HFFc6 (cell line): ENCODE measurements at regions not wholly inside any gene's neighbourhood (a gene's known extent, or its start where the extent isn't known, plus 50 kb on each side); places are given as distances from the start of the nearest gene placed in this dataset.

Experiments
- DNase-seq: peaks from one replicate; pipeline ENCODE4 v3.0.0-alpha.2; 2018
- H3K27ac Mint-ChIP-seq: 2 replicates; pipeline ENCODE4 v1.8.0; 2020; ENCODE audit warnings: mild to moderate bottlenecking, mixed read lengths
- H3K27me3 Mint-ChIP-seq: 2 replicates; pipeline ENCODE4 v1.8.0; 2021; ENCODE audit warnings: mild to moderate bottlenecking, moderate library complexity, mixed read lengths; ENCODE audit not compliant: insufficient read depth
- H3K36me3 Mint-ChIP-seq: 2 replicates; pipeline ENCODE4 v1.8.0; 2021; ENCODE audit warnings: low read depth, mixed read lengths
- H3K4me1 Mint-ChIP-seq: 2 replicates; pipeline ENCODE4 v1.8.0; 2020; ENCODE audit warnings: low read depth, mixed read lengths
- H3K4me3 Mint-ChIP-seq: 2 replicates; pipeline ENCODE4 v1.8.0; 2020; ENCODE audit warnings: mild to moderate bottlenecking, moderate library complexity, mixed read lengths
- H3K9me3 Mint-ChIP-seq: 2 replicates; pipeline ENCODE4 v1.8.0; 2020; ENCODE audit warnings: mild to moderate bottlenecking, mixed read lengths
- TF ChIP-seq, protein P1 (sequence below): fragments of 200-600 bp; sonication (generic); IDR thresholded peaks from 2 replicates; pipeline ENCODE4 v1.5.0; 2021; ENCODE audit warnings: antibody characterized with exemption, mild to moderate bottlenecking

- no peak for DNase-seq
- H3K4me3 Mint-ChIP-seq: no peak overlapping the region
- no peaks in the 10 kb centered on the region; the same call in 1 of the 2 replicates for H3K27me3 Mint-ChIP-seq
- H3K27ac Mint-ChIP-seq: no peak overlapping the region
- TF ChIP-seq, protein P1, sequence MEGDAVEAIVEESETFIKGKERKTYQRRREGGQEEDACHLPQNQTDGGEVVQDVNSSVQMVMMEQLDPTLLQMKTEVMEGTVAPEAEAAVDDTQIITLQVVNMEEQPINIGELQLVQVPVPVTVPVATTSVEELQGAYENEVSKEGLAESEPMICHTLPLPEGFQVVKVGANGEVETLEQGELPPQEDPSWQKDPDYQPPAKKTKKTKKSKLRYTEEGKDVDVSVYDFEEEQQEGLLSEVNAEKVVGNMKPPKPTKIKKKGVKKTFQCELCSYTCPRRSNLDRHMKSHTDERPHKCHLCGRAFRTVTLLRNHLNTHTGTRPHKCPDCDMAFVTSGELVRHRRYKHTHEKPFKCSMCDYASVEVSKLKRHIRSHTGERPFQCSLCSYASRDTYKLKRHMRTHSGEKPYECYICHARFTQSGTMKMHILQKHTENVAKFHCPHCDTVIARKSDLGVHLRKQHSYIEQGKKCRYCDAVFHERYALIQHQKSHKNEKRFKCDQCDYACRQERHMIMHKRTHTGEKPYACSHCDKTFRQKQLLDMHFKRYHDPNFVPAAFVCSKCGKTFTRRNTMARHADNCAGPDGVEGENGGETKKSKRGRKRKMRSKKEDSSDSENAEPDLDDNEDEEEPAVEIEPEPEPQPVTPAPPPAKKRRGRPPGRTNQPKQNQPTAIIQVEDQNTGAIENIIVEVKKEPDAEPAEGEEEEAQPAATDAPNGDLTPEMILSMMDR: no peak
- H3K9me3 Mint-ChIP-seq: peaks cover 20% of the 10 kb centered on the region
- peaks cover 36% of the 10 kb centered on the region for H3K4me1 Mint-ChIP-seq
- H3K36me3 Mint-ChIP-seq: peaks cover 28% of the 10 kb centered on the region
Measured at GRCh38 chr9:91155181-91155580, 206.5 kb downstream of the AUH start.

GRCh38 chr9:91155746-91156376, 205.9 kb downstream of the AUH start:
- H3K4me3 Mint-ChIP-seq: no peak overlapping the region
- peaks cover 21% of the 10 kb centered on the region for H3K36me3 Mint-ChIP-seq
- H3K27me3 Mint-ChIP-seq: no peaks in the 10 kb centered on the region; the same call in 1 of the 2 replicates
- no peak overlapping the region for H3K27ac Mint-ChIP-seq
- H3K4me1 Mint-ChIP-seq: peaks cover 29% of the 10 kb centered on the region
- TF ChIP-seq, protein P1: no peak
- peaks cover 14% of the 10 kb centered on the region for H3K9me3 Mint-ChIP-seq
- DNase-seq: no peak

DNA sequence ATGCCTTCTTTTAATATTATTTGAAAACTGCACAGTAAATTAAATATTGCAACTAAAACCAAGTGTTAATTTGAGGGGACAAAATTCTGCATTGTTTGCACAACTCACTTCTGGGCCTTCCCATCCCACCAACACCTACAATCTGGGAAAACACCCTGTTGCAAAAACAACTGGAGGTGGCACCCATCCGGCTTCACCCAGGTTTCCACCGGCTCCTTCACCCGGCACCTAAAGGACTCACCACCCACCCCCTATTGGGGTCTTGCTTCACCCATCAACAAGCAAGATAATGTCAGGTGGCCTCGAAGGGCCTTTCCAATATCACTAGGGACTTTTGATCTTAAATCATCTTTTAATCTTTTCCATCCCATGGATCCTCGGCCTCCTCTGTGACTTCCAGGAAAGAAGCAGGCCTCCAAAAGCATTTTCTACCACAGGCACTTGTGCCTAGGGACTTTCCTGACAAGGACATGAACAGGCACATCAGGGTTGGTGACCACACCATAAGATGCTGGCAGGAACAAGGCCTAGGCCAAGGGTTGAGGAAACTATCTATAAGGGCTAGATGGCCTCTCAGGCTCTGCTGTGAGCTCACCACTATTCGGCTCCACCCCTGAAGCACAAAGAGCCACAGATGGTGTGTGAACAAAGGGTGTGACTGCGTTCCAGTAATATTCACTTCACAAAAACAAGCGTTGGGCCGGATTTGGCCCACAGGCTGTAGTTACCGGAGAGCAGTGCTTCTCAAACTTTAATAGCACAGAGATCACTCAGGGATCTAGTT, 205.1 kb downstream of the AUH start:
- H3K4me3 Mint-ChIP-seq: no peak overlapping the region
- TF ChIP-seq, protein P1: no peak
- no peaks in the 10 kb centered on the region; the same call in 1 of the 2 replicates for H3K27me3 Mint-ChIP-seq
- peaks cover 28% of the 10 kb centered on the region for H3K4me1 Mint-ChIP-seq
- no peak for DNase-seq
- no peak overlapping the region for H3K27ac Mint-ChIP-seq
- H3K9me3 Mint-ChIP-seq: peaks cover 12% of the 10 kb centered on the region
- peaks cover 19% of the 10 kb centered on the region for H3K36me3 Mint-ChIP-seq

DNA sequence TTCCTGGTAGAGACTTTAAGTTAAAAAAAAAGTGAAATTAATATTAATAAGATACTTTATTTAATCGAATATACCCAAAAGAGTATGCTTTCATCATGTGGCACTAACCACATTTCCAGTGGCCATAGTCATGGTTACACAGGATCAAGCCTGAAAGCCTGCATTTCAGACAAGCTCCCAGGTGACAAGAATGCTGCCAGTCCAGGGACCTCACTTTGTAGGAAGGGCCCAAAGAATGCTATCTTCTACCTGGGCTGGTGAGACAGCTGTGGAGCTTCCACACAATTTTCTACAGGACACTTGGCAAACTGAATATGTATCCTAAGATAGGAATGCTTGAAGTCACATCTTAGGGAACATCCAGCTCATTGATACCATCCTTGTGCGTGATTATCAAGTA, 203.8 kb downstream of the AUH start:
- H3K36me3 Mint-ChIP-seq: peaks cover 12% of the 10 kb centered on the region
- no peaks in the 10 kb centered on the region; the same call in none of the 2 replicates for H3K27me3 Mint-ChIP-seq
- TF ChIP-seq, protein P1: no peak
- peaks cover 28% of the 10 kb centered on the region for H3K4me1 Mint-ChIP-seq
- H3K4me3 Mint-ChIP-seq: no peak overlapping the region
- no peak overlapping the region for H3K27ac Mint-ChIP-seq
- peaks cover 7% of the 10 kb centered on the region for H3K9me3 Mint-ChIP-seq
- no peak for DNase-seq

GRCh38 chr9:91158286-91158685, 203.4 kb downstream of the AUH start:
- no peak overlapping the region for H3K27ac Mint-ChIP-seq
- H3K9me3 Mint-ChIP-seq: peaks cover 3% of the 10 kb centered on the region; the same call in 1 of the 2 replicates
- H3K27me3 Mint-ChIP-seq: no peaks in the 10 kb centered on the region; the same call in none of the 2 replicates
- DNase-seq: no peak
- no peak overlapping the region for H3K4me3 Mint-ChIP-seq
- peaks cover 8% of the 10 kb centered on the region; the same call in 1 of the 2 replicates for H3K36me3 Mint-ChIP-seq
- TF ChIP-seq, protein P1: no peak
- H3K4me1 Mint-ChIP-seq: peaks cover 31% of the 10 kb centered on the region
